ENCODE measurements at regions not wholly inside any gene's neighbourhood (a gene's known extent, or its start where the extent isn't known, plus 50 kb on each side); places are given as distances from the start of the nearest gene placed in this dataset.

- no peak for DNase-seq
These were observed 1205.4 kb downstream of the TBC1D22A start for GRCh38 chr22:47967831-47968230.

GRCh38 chr22:47966316-47966715, 1203.9 kb downstream of the TBC1D22A start:
- DNase-seq, result no peak

- DNase-seq, result no peak
These were observed 1203.4 kb downstream of the TBC1D22A start for GRCh38 chr22:47965896-47966295.

- no peak for DNase-seq
These were observed 1202.6 kb downstream of the TBC1D22A start for GRCh38 chr22:47965066-47965465.

- no peak for DNase-seq
These were observed 1201.2 kb downstream of the TBC1D22A start for GRCh38 chr22:47963660-47964059.

- DNase-seq, result no peak
These were observed 1195.2 kb downstream of the TBC1D22A start for GRCh38 chr22:47957649-47958048.

- no peak for DNase-seq
These were observed 1191.7 kb downstream of the TBC1D22A start for GRCh38 chr22:47954107-47954506.

GRCh38 chr22:47944941-47945340, 1182.5 kb downstream of the TBC1D22A start:
- DNase-seq, result no peak

GRCh38 chr22:47943729-47944700, 1181.6 kb downstream of the TBC1D22A start:
- DNase-seq, result no peak

- no peak for DNase-seq
These were observed 1177.8 kb downstream of the TBC1D22A start for GRCh38 chr22:47940211-47940610.

- DNase-seq, result no peak
These were observed 1171.4 kb downstream of the TBC1D22A start for GRCh38 chr22:47933891-47934290.

- no peak for DNase-seq
These were observed 1170.8 kb downstream of the TBC1D22A start for GRCh38 chr22:47933226-47933625.

GRCh38 chr22:47929646-47930185, 1167.3 kb downstream of the TBC1D22A start:
- no peak for DNase-seq

GRCh38 chr22:47929073-47929472, 1166.6 kb downstream of the TBC1D22A start:
- no peak for DNase-seq

- DNase-seq, result no peak
These were observed 1166.2 kb downstream of the TBC1D22A start for GRCh38 chr22:47928631-47929030.

- no peak for DNase-seq
These were observed 1165.3 kb downstream of the TBC1D22A start for GRCh38 chr22:47927648-47928210.

GRCh38 chr22:47923011-47923427, 1160.6 kb downstream of the TBC1D22A start:
- DNase-seq, result no peak

GRCh38 chr22:47921906-47922305, 1159.5 kb downstream of the TBC1D22A start:
- no peak for DNase-seq

GRCh38 chr22:47920380-47920959, 1158.0 kb downstream of the TBC1D22A start:
- DNase-seq, result no peak

- DNase-seq, result no peak
These were observed 1157.4 kb downstream of the TBC1D22A start for GRCh38 chr22:47919893-47920292.

GRCh38 chr22:47919001-47919441, 1156.6 kb downstream of the TBC1D22A start:
- DNase-seq, result no peak

GRCh38 chr22:47918276-47918921, 1155.9 kb downstream of the TBC1D22A start:
- DNase-seq, result no peak

Data from EL (cell line).